CD4-positive, alpha-beta T cell treated with Interleukin-6 at 100 ng/mL for 8 hours (primary cell): ENCODE measurements at regions not wholly inside any gene's neighbourhood (a gene's known extent, or its start where the extent isn't known, plus 50 kb on each side); places are given as distances from the start of the nearest gene placed in this dataset.
"Not testable (repeated sequence)": the region's sequence is repeated elsewhere in the genome, so short reads cannot be mapped to it uniquely, and the experiment has no call there.

ENCODE experiments used
- DNase-seq: peaks from one replicate; pipeline ENCODE4 v3.0.0-alpha.2; 2020; ENCODE audit warnings: mixed read lengths, low spot score

DNA sequence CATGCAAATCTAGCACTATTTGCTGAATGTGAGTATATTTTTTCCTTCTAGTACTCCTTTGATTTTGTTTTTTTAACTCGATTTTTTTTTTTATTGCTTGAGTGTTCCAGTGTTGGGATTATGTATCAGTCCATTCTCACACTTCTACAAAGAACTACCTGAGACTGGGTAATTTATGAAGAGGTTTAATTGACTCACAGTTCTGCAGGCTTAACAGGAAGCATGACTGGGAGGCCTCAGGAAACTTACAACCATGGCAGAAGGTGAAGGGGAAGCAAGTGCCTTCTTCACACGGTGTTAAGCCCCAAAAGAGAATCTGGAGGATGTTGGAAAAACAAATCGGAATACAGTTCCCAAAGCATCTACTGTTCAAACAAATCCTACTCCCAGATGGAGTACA is 69.1 kb downstream of the ZNF518B start:
- not testable (repeated sequence) for DNase-seq

GRCh38 chr4:10385994-10386394 is 71.2 kb downstream of the ZNF518B start:
- DNase-seq = no peak

DNA sequence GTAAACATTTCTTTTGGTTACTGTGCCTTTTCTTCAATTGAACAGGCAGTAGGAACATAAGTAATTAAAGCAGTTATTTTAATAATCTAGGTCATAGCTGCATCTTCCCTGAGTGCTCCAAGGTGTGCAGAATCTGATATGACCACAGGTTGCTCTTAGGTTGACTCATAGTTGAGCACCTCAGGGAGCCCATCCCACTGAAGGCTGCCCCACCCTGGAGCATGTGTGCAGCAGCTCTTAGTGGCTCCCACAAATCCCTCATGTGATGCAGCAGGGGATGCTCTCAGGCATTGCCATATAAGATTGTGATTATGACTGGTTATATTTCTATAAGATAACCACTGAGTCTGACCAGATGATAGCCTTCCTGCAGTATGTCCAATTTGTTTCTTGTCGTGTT is 72.3 kb downstream of the ZNF518B start:
- no peak for DNase-seq

- no peak for DNase-seq
Measured at GRCh38 chr4:10383417-10383816, 73.8 kb downstream of the ZNF518B start.

DNA sequence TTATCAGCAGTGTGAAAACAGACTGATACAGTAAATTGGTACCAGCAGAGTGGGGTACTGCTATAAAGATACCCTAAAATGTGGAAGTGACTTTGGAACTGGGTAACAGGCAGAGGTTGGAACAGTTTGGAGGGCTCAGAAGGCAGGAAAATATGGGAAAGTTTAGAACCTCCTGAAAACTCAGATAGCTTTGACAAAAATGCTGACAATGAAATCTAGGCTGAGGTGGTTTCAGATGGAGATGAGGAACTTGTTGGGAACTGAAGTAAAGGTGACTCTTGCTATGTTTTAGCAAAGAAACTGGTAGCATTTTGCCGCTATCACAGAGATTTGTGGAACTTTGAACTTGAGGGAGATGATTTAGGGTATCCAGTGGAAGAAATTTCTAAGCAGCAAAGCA is 75.1 kb downstream of the ZNF518B start:
- DNase-seq = not testable (repeated sequence)

DNA sequence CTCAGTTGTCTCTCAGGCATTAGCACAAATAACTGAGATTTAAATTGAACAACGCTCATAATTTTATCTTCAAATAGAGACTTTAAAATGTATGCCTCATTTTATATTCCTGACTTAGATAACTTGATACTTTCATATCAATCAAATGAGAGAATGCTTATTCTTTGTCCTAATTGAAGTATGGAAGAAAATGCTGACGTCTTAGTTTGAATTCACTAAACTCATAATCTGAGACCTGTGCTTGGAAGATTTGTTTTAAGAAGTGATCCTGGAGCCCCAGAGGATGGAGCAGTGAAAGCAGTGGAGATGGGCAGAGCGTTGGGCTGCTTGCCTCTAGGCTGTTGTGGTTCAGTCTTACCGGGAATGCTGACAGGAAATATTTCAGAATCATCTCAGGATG is 76.1 kb downstream of the ZNF518B start:
- no peak for DNase-seq

- no peak for DNase-seq
Measured at GRCh38 chr4:10380735-10381134, 76.5 kb downstream of the ZNF518B start.

- no peak for DNase-seq
Measured at GRCh38 chr4:10371869-10372471, 85.3 kb downstream of the ZNF518B start.

DNA sequence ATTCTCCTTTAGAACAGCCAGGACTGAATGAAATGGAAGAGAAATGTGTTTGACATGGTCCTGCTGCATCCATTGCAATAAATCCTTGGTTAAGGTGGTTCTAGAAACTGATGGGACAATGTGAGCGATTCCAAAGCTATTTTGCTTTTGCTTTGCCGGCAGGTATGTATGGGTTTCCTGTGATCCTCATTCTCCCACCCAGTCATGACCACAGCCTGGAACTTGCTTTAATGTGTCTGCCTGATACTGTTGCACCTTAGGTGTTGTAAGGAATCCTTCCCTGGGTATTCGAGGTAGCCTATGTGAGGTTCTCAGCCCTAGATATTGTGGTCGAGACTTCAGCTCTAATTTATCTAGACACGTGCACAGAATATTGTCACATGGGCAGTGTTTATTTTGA is 86.1 kb downstream of the ZNF518B start:
- DNase-seq = no peak

GRCh38 chr4:10369517-10369916 is 87.7 kb downstream of the ZNF518B start:
- DNase-seq = no peak

GRCh38 chr4:10366628-10367027 is 90.6 kb downstream of the ZNF518B start:
- no peak for DNase-seq

DNA sequence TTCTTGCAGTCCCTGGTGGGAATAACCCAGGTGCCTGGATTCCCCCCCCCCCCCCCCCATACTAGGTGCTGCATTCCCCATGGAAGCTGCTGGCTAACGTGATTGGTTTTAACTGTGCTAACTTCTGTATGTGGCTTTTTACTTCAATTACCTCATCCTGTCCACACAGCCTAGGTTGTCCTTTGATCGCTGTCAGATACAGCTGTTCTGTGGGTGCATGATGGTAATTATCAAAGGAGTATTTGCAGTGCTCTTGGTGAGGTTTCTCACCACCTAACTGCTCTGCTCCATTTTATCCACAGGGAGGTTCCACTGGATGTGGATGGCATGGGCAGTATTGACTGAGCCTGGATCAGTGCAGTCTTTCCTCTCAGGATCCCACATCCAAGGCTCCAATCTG is 93.0 kb downstream of the ZNF518B start:
- DNase-seq = no peak

GRCh38 chr4:10354746-10355145 is 102.5 kb downstream of the ZNF518B start:
- no peak for DNase-seq

GRCh38 chr4:10354225-10354624 is 103.0 kb downstream of the ZNF518B start:
- no peak for DNase-seq

GRCh38 chr4:10353110-10353509 is 104.1 kb downstream of the ZNF518B start:
- no peak for DNase-seq

DNA sequence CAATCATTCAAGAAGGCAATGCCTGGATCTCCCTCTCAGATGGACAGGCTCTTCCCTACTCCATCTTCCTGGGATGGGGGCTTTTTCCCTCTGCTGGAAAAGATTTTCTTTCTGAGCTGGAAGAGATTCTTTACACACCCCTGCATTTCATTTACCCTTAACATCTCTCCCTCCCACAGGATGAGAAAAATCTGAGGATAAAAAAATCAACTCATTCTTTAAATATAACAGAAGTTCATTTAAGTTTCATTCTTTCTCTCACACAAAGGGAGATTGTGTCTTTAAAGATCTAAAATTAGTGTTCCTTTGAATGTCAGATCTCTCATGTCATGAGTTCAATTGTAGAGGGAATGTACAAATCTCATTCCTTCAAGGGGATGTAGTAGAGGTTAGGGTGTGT is 109.0 kb downstream of the ZNF518B start:
- no peak for DNase-seq

DNA sequence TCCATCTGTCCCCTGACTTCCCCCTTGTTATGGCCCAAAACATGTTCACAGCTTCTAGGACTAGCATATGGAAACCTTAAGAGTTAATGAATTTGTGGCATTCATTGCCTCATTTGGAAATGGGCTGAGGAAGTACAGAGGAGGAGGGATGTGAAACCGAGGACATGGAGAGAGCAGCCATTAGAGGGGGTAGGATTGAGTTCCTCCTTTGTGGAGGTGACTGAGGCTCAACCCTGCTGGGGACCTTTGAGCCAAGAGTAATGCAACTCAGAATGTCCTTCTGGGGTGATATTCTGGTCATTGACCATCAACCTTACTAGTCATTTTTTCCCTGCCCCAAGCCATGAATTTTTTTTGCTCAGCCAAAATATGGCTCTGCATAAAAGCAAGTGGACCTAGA is 109.4 kb downstream of the ZNF518B start:
- DNase-seq = no peak

GRCh38 chr4:10347281-10347795 is 109.9 kb downstream of the ZNF518B start:
- no peak for DNase-seq

DNA sequence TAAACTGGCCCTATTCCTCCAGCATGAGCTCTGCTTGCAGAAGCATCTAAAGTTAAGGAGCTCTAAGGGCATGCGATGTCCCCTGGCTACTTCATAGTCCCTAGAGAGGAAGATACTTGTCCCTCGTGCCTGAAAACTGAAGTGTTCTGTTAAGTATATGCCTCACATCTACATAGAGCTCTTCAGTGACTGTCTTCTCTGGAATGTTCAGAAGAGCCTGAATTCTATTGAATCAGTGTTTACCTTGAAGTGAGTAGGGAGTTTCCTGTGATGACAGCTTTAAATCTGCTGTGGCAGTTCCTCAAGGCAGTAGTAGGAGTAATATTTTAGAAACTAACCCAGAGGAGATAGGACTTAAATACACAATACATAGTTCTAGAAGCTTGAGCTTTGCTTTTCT is 111.2 kb downstream of the ZNF518B start:
- DNase-seq = no peak

DNA sequence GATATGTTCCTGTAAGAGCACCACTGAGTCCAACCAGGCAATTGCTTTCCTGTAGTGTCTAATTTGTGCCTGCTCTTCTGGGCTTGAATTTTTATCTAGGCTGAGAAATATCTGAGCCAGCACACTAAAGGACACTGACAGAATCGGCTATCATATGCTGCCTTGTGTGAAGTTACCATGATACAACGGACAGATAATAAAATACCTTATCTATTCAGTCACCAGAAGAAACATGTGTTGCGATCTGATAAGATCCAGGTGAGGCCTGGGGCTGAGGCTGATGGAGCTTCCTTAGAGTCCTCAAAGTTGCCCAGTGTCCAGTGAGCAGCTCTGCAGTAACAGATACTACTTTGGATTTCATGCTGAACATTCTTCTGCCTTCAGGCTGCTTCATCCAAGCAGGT is 111.8 kb downstream of the ZNF518B start:
- DNase-seq = no peak

DNA sequence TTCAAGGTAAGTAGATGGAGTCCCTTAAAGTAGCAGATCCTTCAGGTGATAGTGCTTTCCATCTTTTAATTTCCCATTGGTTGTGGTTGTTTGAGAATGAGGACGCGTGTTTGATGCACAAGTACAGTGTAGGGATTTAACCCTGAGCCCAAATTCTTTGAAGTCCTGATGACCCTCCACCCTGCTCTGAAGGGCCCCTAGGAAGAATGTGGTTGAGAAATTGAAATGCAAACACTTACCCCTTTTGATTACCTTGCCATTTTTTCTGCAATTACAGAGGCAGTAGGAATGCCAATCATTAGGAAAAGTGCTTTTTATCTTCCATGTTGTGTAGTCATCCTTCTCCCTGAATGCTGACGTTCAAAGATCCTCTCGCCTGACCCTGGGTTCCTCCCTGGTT is 112.4 kb downstream of the ZNF518B start:
- no peak for DNase-seq

DNA sequence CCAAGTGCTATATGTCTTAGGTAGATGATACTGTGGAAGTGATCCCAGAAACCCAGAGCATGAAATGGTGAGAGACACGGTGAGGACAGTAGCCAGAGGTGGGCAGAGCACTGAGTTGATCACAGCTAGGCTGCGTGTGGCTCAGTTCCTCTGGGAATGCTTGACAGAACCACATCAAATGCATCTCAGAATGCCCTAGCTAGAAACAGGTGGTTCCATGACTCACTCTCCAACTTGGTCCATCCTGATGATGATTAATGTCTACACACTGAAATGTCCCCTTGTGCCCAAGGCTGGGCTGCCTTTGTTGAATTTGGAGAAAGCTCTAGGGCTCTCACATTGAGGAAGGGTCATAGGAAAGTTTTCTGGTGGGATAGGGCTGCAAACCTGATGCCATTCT is 113.6 kb downstream of the ZNF518B start:
- DNase-seq = no peak

- no peak for DNase-seq
Measured at GRCh38 chr4:10342866-10343265, 114.4 kb downstream of the ZNF518B start.

GRCh38 chr4:10336471-10336870 is 120.8 kb downstream of the ZNF518B start:
- DNase-seq = no peak

- DNase-seq = no peak
Measured at GRCh38 chr4:10335050-10335449, 122.2 kb downstream of the ZNF518B start.
